DOHH2 (cell line): ENCODE measurements at regions not wholly inside any gene's neighbourhood (a gene's known extent, or its start where the extent isn't known, plus 50 kb on each side); places are given as distances from the start of the nearest gene placed in this dataset.

Experiments
- H3F3A ChIP-seq: fragments of 200-600 bp; sonication (generic), shearing (Covaris generic); 2 replicates; pipeline ENCODE4 v1.6.0; 2016; ENCODE audit warnings: antibody characterized with exemption, mild to moderate bottlenecking; ENCODE audit not compliant: control insufficient read depth, insufficient read depth
- H3K27ac ChIP-seq: fragments of 200-600 bp; sonication (generic); 2 replicates; pipeline ENCODE4 v1.5.1; 2014; ENCODE audit warnings: low read depth, mild to moderate bottlenecking, low read length, moderate library complexity
- H3K27me3 ChIP-seq: fragments of 200-600 bp; sonication (generic); 2 replicates; pipeline ENCODE4 v1.6.1; 2014; ENCODE audit warnings: mild to moderate bottlenecking, low read length, mixed read lengths; ENCODE audit not compliant: control insufficient read depth
- H3K36me3 ChIP-seq: fragments of 200-600 bp; sonication (generic); 2 replicates; pipeline ENCODE4 v1.6.1; 2014; ENCODE audit warnings: mild to moderate bottlenecking, low read length, moderate library complexity, mixed read lengths; ENCODE audit not compliant: control insufficient read depth
- H3K4me1 ChIP-seq: fragments of 200-600 bp; sonication (generic); 2 replicates; pipeline ENCODE4 v1.6.1; 2014; ENCODE audit warnings: mild to moderate bottlenecking, low read length, mixed read lengths; ENCODE audit not compliant: control insufficient read depth
- H3K4me2 ChIP-seq: fragments of 200-600 bp; sonication (generic); 2 replicates; pipeline ENCODE4 v1.6.0; 2014; ENCODE audit warnings: mild to moderate bottlenecking, low read length, moderate library complexity
- H3K4me3 ChIP-seq: fragments of 200-600 bp; sonication (generic); 2 replicates; pipeline ENCODE4 v1.5.1; 2014; ENCODE audit warnings: mild to moderate bottlenecking, low read length, mixed read lengths
- H3K79me2 ChIP-seq: fragments of 200-600 bp; sonication (generic); 2 replicates; pipeline ENCODE4 v1.6.1; 2014; ENCODE audit warnings: mild to moderate bottlenecking, low read length, mixed read lengths; ENCODE audit not compliant: control insufficient read depth
- H3K9me2 ChIP-seq: fragments of 200-600 bp; sonication (generic); replicated peaks from 2 replicates; pipeline ENCODE4 v1.6.1; 2014; ENCODE audit warnings: mild to moderate bottlenecking, low read length, mixed read lengths; ENCODE audit not compliant: control insufficient read depth
- H3K9me3 ChIP-seq: fragments of 200-600 bp; sonication (generic); 2 replicates; pipeline ENCODE4 v1.6.1; 2014; ENCODE audit warnings: antibody characterized with exemption, low read length, mixed read lengths; ENCODE audit not compliant: control insufficient read depth, insufficient read depth
- H4K20me1 ChIP-seq: fragments of 200-600 bp; sonication (generic); 2 replicates; pipeline ENCODE4 v1.6.0; 2014; ENCODE audit warnings: low read depth, mild to moderate bottlenecking, antibody characterized with exemption, low read length, moderate library complexity; ENCODE audit not compliant: control insufficient read depth, insufficient read depth
- EZH2phosphoT487 ChIP-seq: fragments of 200-600 bp; sonication (generic); IDR thresholded peaks from 2 replicates; pipeline ENCODE4 v1.6.1; 2017; ENCODE audit warnings: borderline replicate concordance, mild to moderate bottlenecking, antibody characterized with exemption, low read length, moderate library complexity, mixed read lengths
- TF ChIP-seq, protein P1 (sequence below): fragments of 200-600 bp; sonication (generic); IDR thresholded peaks from one replicate; pipeline ENCODE4 v1.5.1; 2014; ENCODE audit warnings: antibody characterized with exemption, mild to moderate bottlenecking, low read depth, low read length; ENCODE audit not compliant: poor library complexity, severe bottlenecking

DNA sequence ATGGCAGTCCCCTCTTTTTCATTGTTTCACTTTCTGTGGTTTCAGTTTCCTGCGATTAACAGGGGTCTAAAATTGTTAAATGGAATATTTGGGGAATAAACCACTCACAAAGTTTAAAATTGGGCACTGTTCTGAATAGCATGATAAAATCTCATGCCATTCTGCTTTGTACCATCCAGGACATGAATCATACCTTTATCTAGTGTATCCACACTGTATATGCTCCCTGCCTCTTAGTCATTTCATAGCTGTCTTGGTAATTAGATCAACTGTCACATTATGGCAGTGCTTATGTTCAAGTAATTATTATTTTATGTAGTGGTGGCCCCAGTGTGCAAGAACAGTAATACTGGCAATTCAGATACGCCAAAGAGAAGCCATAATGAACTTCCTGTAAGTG lies 734.5 kb downstream of the ZPLD1 start:
- H3K9me3 ChIP-seq, result no peaks in the 10 kb centered on the region
- H3K79me2 ChIP-seq, result no peaks in the 10 kb centered on the region
- H3K27ac ChIP-seq, result no peak overlapping the region
- H3K36me3 ChIP-seq, result no peaks in the 10 kb centered on the region
- H3K27me3 ChIP-seq, result no peaks in the 10 kb centered on the region
- no peak overlapping the region for H3K4me3 ChIP-seq
- no peaks in the 10 kb centered on the region for H4K20me1 ChIP-seq
- H3K4me1 ChIP-seq, result no peaks in the 10 kb centered on the region
- TF ChIP-seq, protein P1, sequence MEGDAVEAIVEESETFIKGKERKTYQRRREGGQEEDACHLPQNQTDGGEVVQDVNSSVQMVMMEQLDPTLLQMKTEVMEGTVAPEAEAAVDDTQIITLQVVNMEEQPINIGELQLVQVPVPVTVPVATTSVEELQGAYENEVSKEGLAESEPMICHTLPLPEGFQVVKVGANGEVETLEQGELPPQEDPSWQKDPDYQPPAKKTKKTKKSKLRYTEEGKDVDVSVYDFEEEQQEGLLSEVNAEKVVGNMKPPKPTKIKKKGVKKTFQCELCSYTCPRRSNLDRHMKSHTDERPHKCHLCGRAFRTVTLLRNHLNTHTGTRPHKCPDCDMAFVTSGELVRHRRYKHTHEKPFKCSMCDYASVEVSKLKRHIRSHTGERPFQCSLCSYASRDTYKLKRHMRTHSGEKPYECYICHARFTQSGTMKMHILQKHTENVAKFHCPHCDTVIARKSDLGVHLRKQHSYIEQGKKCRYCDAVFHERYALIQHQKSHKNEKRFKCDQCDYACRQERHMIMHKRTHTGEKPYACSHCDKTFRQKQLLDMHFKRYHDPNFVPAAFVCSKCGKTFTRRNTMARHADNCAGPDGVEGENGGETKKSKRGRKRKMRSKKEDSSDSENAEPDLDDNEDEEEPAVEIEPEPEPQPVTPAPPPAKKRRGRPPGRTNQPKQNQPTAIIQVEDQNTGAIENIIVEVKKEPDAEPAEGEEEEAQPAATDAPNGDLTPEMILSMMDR, result no peak
- TF ChIP-seq EZH2phosphoT487, result no peak
- H3K9me2 ChIP-seq, result no peaks in the 10 kb centered on the region
- no peak overlapping the region for H3K4me2 ChIP-seq
- H3F3A ChIP-seq, result no peaks in the 10 kb centered on the region

DNA sequence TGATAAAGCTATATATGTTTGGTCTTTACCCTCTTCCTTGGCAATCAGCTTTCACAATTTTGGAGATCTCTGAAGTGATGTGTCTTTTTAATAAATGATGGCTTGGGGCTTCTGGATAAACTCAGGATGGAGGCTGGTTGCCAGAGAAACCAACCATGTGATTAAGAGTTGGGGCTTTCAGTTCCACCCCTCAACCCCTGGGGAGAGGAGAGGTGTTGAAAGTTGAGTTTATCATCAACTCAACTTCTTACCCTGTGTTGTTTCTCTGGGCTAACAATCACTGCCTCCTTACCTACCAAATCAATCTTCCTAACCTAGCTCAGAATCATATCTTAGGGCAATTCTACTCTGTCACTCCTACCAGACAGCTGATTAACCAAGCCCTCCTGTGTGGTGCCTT lies 735.8 kb downstream of the ZPLD1 start:
- no peaks in the 10 kb centered on the region for H3F3A ChIP-seq
- no peaks in the 10 kb centered on the region for H3K4me1 ChIP-seq
- H3K79me2 ChIP-seq, result no peaks in the 10 kb centered on the region
- no peak overlapping the region for H3K4me3 ChIP-seq
- H3K4me2 ChIP-seq, result no peak overlapping the region
- TF ChIP-seq, protein P1, result no peak
- TF ChIP-seq EZH2phosphoT487, result no peak
- H3K9me3 ChIP-seq, result no peaks in the 10 kb centered on the region
- H3K27ac ChIP-seq, result no peak overlapping the region
- no peaks in the 10 kb centered on the region for H4K20me1 ChIP-seq
- no peaks in the 10 kb centered on the region for H3K9me2 ChIP-seq
- H3K27me3 ChIP-seq, result no peaks in the 10 kb centered on the region
- H3K36me3 ChIP-seq, result no peaks in the 10 kb centered on the region

DNA sequence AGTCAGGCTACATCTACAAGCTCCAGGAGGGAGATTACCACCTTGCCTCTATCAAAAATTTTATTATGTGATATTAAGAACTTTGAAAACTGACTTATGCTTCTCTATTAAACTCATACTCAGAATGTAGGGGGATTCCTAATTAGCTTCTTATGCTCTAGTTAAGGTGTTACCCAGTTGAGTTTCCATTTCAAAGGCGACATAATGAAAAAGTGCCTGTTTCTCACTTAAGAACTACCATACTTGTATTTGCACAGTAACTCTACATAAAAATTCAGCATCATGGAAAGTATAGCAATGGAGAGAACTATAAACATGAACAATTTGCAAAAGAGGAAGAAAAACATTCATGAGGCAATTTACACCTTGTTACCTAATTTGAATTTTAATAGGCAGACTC lies 739.1 kb downstream of the ZPLD1 start:
- no peaks in the 10 kb centered on the region for H3K27me3 ChIP-seq
- H3K79me2 ChIP-seq, result no peaks in the 10 kb centered on the region
- no peaks in the 10 kb centered on the region for H3F3A ChIP-seq
- H4K20me1 ChIP-seq, result no peaks in the 10 kb centered on the region
- TF ChIP-seq, protein P1, result no peak
- no peak for TF ChIP-seq EZH2phosphoT487
- no peaks in the 10 kb centered on the region for H3K9me2 ChIP-seq
- no peaks in the 10 kb centered on the region for H3K9me3 ChIP-seq
- H3K4me3 ChIP-seq, result no peak overlapping the region
- no peaks in the 10 kb centered on the region for H3K4me1 ChIP-seq
- no peak overlapping the region for H3K4me2 ChIP-seq
- H3K36me3 ChIP-seq, result no peaks in the 10 kb centered on the region
- no peak overlapping the region for H3K27ac ChIP-seq

DNA sequence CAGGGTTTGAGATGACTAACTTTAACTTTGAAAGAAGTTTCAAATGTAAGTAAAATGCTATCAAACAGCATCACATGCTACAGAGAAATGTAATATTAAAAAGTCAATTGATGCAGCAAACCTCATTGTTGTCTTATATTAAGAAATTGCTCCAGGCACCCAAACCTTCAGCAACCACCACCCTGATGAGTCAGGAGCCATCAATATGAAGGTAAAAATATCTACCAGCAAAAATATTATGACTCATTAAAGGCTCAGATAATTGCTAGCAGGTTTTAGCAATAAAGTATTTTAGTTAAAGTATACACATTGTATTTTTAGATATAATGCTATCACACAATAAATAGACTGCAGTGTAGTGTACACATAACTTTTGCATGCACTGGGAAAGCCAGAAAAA lies 746.3 kb downstream of the ZPLD1 start:
- TF ChIP-seq EZH2phosphoT487, result no peak
- TF ChIP-seq, protein P1, result no peak
- H3K4me3 ChIP-seq, result no peak overlapping the region

More for the DNA sequence above, 746.3 kb downstream of the ZPLD1 start:
- no peaks in the 10 kb centered on the region for H3K9me3 ChIP-seq
- H3K9me2 ChIP-seq, result no peaks in the 10 kb centered on the region
- H4K20me1 ChIP-seq, result no peaks in the 10 kb centered on the region
- no peaks in the 10 kb centered on the region for H3F3A ChIP-seq
- no peak overlapping the region for H3K4me2 ChIP-seq
- H3K27ac ChIP-seq, result no peak overlapping the region
- no peaks in the 10 kb centered on the region for H3K27me3 ChIP-seq
- no peaks in the 10 kb centered on the region for H3K4me1 ChIP-seq
- H3K36me3 ChIP-seq, result no peaks in the 10 kb centered on the region
- no peaks in the 10 kb centered on the region for H3K79me2 ChIP-seq
